A172 (cell line): ENCODE measurements at regions not wholly inside any gene's neighbourhood (a gene's known extent, or its start where the extent isn't known, plus 50 kb on each side); places are given as distances from the start of the nearest gene placed in this dataset.

Source experiments
- DNase-seq: peaks from one replicate; pipeline ENCODE4 v3.0.0-alpha.2; 2015; ENCODE audit warnings: low spot score

DNA sequence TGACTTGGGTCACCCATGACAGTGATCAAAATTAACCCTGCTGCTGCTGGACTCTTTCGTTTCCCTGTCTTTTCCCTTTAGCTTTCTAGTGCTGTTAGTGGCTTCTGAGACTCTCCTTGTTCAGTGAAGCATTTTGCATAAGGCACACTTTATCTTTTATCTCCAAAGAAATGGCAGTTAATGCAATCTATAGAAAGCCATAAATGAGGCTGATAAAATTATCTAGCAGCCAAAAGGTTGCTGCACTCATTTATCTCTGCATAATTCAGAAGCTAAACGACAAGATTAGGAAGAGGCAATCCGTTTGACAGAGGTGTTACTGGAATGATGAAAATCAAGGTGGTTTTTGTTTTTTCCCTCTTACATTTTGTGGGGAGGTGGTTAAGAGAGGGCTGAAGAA, 1109.5 kb upstream of the EEF2KMT start:
- no peak for DNase-seq

DNA sequence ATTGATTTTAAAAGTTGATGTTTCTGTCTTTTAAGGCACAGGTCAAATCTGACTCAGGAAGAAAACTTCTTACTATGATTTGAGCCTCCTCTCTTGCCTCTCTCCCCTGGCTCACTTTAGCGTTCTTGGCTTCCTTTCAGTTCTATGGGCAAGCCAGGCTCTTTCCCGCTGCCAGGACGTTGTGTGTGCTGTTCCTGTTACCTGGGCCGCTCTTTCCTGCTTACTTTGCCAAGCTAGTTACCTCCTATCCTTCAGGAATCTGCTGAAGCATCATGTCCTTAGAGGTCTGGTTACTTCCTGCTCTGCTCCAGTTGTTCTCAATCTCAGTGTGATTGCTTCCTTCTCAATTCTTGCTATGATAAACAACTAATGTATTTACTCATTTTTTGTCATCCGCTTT, 1108.5 kb upstream of the EEF2KMT start:
- no peak for DNase-seq

DNA sequence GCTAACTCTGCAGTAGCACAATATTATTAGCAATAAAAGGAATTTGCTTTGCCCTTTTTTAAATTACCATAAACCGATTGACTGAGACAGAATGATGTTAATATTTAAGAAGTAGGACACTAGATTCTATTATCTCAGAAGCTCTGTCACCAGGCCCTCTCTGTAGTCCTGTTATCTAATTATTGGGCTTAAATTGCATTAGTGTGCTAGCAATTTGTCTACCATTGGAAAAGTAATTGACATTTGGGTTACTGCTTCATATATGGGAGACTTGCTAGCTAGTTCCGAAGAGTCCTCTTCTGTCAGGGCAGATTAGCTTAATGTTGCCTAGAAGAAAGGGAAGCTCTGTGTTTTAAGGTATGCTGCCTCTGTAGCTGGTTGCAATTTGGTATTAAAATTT, 1107.3 kb upstream of the EEF2KMT start:
- no peak for DNase-seq

DNA sequence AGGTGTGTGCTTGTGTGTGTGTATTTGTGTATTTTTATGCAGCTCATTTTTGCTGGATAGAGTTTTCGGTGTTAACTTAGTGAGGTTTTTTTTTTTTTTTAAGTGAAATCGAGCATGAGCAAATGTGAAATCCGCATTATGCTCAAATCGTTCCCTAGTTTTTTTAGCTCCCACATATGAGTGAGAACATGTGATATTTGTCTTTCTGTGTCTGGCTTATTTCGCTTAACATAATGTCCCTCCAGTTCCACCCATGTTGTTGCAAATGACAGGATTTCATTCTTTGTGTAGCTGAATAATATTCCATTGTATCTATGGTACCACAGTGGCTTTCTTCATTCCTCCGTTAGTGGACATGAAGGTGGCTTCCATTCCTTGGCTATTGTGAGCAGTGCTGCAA, 1103.3 kb upstream of the EEF2KMT start:
- DNase-seq, result no peak

DNA sequence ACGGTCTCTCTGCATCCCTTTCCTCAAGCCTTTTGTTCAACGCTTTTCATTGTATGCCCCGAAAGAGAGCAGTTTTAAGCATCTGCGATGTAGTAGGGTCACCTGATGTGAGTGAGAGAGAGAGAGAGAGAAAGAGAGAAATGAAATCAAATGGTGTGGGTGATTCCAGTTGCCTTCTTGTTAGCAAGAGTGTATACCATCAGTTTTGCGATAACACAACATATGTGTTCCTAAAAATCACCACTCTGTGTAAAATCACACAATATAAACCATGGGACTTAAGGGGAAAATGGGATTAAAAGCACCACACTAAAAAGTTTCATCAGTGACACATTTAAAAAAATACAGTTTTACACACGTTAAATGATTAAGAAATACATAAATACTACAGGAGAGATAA, 1102.7 kb upstream of the EEF2KMT start:
- DNase-seq, result no peak

DNA sequence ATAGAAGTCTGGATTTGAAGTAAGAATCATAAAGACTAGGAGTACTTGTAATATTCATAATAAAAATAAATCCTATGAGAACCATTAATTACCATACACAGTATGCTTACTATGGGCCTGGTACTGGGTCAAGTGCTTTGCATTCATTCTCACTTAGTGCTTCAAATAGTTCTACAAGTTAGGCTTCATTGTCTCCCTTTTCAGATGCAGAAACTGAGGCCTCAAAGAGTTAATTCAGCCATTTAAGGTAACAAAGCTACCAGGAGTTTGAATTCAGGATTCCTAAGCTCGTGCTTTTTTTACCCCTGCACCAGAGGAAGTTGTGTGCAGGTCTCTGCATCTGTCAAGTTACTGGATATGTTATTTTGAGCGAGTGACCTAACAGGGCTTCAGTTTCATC, 1098.4 kb upstream of the EEF2KMT start:
- no peak for DNase-seq

DNA sequence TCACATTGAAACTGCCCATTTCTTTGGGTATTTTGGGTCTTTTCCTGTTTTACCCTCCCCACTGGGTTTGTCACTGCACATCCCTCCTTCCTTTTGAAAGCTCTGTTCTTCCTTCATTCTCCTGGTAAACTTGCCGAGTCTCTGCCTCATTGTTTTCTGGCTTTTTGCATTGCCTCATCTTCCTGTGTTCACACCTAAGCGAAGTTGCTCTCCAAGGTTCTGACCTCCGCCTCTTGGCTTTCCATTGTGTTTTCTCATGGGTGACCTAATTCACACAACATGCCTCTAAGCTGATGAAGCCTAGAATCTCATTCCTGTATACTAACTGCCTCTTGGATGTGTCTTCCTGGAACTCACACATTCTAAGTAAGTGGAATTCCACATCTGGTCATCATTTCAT, 1096.1 kb upstream of the EEF2KMT start:
- peak; percentile 24 for DNase-seq

DNA sequence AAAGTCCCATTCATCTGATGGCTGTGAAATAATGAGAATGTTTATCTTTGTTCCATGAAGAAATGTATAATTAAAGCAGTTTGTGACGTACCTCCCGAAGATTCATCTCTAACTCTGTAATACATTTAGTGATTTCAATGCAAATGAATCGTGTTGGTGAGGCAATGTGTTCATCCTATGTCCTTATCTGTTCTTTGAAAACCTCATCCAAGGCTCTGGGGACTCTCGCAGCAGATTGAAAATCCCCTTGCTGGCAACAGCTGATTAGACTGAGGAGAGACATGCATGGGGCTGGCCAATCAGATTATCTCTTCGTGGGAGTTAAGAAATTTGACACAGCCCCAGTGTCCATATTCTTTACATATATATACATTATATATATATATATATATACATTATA, 1095.4 kb upstream of the EEF2KMT start:
- no peak for DNase-seq

DNA sequence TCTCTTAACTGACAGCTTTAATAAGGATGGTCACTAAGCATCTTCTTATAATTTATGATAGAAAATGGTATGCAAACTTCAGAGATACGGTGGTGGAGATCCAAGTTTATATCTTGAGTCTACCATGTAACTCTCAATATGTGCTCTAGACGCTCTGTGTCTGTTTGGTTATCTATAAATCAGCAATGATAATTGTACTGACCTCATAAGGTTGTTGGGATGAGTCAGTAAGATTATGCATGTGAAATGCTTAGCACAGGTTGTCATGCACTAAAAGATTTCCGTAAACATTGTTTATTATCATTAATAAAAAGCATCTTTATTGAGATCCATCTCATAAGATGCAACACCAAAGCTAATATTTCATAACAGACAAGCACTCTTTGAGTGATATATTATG, 1094.9 kb upstream of the EEF2KMT start:
- DNase-seq, result no peak

DNA sequence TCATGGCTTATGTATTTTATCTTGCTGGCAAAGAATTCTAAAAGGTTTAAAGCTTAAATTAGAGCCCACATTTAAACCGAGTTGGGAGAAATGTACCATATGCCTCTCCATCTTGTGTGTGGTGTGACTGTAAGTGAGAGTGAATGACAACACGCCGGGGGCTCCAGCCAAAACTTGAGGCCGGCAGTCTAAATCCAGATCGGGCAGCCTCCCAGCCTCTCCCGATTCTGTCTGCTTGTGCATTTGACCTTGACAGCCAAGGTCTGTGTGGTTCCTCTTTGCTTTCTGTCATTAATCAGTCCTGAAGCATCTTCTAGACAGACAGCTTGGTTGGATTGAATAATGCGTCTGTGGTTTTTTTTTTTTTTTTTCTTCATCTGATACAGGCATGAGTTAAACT, 1093.2 kb upstream of the EEF2KMT start:
- DNase-seq, result no peak

DNA sequence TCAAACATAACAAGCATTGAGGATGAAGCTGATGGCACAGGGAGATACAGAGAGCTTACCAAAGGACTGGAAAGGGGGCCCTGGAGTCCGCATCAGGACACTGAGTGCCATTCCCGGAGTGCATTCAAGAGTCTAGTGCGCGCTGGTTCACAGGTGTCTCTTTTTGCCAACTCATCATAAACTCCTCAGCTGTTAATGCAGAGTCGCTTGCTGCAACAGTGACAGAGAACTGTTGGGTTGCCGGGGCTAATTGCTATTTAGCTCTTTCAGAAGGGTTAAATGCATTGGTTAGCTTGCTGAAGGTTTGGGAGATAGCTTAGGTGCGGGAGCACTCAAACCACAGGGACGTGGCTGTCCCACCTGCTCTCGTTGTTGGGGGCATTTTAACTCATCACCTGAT, 1091.6 kb upstream of the EEF2KMT start:
- no peak for DNase-seq

DNA sequence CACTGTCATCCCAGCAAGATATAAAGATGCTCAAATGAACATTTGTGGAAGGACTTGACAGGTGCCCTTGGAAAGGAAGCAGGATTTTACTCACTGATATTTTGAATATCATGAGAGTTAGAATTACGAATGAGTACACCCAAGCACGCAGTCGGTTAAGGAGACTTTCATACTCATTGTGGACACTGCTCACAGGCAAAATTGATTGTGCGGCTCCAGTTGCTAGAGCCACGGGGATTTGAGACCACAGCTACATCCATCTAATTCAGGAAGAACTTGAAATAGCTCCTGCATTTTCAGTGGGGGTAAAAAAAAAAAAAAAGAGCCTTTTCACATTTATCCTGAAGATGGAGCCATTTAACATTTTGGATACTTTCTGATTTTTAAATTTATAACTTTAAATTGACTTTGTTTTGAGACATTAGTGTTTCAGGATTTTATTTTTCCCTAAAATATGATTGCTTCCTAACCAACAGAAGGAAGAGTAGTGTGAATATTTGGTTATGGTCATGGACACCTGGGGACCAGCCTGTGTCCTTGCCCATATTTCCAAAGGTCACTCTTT, 1080.1 kb upstream of the EEF2KMT start:
- no peak for DNase-seq

DNA sequence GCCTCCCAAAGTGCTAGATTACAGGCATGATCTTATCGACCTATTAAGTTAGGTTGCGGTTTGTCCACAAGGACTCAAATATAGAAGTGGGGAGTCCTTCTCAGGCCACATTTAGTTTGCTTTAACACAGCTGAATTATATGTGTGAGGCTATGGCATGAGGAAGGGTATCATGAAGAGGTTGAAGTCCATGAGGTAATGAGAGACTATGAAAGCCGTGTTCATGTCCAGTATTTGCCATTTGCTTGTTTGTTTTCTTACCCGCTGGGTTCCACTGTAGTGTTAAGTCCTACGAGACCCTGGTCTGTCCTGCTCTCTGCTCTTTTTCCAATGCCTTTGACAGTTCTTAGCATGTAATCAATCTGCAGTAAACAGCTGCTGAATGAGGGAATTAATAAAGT, 1072.4 kb upstream of the EEF2KMT start:
- DNase-seq, result no peak

DNA sequence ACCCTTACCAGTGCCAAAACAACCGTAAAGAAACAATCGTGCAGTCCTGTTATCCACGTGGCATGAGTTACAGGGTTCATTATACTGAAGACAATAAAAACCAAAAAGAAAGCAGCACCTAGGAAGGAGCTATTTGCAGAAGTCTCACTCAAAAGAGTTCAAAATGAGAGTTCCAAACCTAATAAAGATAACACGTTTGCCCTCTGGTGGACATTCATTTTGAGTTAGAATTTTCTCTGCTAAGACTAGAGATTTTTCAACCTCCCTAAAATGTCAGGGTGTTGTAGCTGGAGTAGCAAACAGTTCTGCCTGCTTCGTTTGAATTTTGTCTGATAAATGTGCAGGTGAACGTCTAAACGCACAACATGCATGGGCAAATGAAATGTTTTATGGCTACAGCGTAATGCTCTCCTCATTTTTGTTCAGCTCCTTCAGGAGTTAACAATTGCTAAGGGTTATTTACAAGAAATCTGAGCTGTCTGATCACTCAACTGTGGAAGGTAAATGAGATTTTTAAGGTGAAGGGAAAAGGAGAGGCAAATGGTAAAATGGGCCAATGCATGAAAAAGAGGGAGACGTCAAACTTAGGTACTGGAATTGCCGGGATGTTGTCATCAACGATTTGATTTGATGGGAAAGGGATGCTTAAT, 1067.9 kb upstream of the EEF2KMT start:
- no peak for DNase-seq

DNA sequence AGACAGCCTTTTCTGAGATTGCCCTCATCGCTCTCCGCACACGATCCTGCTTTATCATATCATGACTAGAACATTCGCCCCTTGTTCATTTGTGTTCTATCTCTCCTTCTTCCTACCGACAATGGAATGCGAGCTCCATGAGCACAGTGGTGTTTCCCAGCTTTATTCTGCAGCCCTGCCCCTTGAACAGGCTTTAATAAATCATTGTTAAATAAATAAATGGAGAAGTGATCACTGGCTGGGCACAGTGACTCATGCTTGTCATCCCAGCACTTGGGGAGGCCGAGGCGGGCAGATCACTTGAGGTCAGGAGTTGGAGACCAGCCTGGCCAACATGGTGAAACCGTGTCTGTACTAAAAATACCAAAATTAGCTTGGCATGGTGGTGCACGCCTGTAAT, 1063.3 kb upstream of the EEF2KMT start:
- peak; percentile 73 for DNase-seq

DNA sequence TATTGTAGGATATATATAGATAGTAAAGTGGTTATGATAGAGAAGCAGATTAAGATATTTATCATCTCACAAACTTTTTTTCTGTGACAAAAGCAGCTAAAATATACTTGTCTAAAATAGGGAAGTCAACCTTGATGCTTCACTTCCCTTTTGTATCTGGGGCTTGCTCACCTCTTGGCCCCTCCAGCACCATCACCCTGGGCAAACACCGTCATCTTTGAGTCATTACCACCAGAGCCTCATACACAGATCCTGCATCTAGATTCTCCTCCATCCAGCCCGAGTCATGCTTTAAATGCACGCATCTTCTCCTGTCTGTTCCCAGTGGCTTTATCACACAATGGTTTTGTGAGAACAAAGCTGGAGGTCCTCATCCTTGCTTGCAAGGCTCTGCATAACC, 1062.7 kb upstream of the EEF2KMT start:
- peak; percentile 66 for DNase-seq

DNA sequence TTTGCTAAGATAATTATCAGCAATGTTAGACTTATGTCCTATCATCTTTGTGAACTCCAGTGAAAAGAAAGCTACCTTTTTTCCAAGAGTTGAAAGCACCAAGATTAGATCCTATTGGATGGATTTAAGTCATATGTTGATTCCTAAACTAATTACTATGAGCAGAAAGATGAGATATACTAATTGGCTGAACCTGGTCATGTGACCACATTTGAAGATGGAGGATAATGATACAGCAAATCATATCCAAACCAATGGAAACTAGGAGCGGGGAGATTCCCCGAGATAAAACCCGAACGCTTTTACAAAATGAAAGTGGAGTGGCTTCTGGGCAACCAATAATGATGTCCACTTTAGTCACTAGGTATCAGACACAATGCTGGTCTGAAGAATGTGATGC, 1060.2 kb upstream of the EEF2KMT start:
- DNase-seq, result peak; percentile 89

DNA sequence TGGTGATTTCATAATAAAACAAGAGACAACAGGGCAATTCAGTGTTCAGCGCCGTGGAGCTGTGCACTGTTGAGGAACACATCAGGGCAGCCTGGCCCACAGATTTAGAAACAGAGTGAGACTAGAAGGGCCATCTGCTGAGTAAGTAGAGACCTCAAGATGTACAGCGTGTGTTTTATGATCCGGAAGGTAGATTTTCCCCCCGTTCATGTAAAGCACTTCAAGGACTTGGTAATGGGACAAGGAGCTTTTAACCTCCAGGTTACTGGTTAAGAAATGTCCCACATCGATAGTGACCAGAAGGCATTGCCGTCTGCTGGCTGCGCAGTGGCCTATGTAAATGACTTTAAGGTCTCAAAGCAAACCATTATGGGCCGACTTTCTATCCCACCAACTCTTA, 1057.7 kb upstream of the EEF2KMT start:
- no peak for DNase-seq

DNA sequence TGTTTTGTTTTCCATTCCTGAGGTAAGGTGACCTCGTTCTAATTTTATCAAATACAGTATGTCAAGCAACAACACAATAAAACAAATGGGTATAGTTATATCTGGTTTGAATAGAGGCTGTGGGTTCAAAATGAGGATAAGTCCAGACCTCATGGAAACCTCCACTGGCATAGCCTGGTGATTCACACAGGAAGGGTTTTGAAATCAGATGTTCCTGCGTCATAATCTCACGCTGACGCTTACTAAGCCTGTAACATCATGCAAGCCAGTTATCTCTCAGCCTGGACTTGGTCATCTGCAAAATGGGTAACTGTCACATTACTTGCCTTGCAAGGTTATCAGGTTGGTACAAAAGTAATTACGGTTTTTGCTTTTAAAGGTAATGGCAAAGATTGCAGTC, 1056.3 kb upstream of the EEF2KMT start:
- DNase-seq, result peak; percentile 21

DNA sequence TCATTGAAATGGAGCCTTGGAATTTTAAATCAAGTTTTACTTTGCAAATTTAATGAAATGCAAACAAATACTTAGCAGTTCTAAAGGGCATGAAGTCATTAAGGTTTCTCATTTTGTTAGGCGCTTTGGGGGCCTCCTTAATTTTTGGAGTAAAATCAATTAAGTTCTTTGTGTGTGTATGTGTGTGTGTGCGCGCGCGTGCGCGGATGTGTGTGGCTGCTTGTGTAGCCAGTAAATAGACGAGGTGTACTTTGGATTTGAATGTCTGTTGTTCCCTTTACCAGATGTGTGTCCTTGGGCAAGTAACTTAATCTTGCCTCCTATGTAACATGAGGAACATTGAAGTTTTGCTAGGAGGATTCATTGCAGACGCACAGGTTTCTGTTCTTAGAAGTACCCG, 1051.4 kb upstream of the EEF2KMT start:
- DNase-seq, result no peak

DNA sequence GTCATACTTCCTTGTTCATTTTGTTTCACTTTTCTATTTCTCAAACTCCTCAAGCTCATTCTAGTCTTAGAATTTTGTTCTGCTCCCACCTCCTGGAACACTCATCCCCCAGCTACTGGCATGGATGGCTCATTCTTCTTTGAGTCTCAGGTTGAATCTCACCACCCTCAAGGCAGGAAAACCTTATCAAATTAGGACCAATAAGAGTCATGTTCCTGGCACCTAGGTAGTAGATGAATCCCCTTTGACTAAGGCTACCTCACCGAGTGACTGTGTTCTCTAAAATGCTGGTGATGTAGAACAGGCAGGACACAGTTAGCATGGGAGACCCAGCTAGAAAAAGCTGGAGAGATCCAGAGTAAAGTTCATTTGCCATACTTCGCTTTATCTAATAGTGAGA, 1050.8 kb upstream of the EEF2KMT start:
- DNase-seq, result no peak

DNA sequence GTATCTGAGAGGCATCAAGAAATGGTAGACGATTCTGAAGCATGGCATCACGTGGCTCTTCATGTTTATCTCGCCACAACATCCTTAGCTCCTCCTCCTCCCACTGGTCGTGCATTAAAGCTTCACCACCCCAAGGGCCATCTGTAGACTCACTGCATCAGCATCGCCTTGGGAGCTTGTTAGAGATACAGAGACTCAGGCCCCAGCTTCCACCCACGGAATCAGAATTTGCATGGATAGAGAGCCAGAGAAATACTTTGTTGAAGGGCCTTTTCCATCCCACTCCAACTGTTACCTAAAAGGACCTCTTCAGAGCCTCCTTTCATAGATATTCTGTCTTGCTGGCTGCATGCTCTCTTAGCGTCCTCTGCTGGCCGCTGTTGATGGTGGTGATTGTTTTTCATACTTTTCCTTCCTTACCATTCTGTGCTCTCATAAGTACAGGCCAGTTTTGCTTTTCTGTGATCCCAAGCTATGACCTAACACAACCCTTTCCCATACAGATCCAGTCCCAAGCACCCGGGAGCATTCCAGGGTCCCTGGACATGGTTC, 1049.4 kb upstream of the EEF2KMT start:
- no peak for DNase-seq

DNA sequence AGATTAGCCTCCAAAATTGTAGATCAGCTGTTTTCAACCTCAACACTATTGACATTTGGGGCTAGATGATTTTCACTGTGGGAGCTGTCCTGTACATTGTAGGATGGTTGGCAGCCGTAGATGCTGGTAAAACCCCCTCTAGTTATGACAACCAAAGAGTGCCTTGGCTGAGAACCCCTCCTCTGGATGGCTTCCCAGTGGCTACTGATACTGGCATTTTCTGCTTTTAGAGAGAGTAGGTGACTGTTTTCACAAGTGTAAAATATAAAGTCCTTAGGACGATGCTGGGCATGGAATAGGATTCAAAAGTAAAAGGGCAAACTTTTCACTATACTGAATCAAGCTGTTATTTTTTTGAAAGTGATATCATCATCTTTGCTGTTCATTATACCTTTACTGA, 1048.8 kb upstream of the EEF2KMT start:
- no peak for DNase-seq

DNA sequence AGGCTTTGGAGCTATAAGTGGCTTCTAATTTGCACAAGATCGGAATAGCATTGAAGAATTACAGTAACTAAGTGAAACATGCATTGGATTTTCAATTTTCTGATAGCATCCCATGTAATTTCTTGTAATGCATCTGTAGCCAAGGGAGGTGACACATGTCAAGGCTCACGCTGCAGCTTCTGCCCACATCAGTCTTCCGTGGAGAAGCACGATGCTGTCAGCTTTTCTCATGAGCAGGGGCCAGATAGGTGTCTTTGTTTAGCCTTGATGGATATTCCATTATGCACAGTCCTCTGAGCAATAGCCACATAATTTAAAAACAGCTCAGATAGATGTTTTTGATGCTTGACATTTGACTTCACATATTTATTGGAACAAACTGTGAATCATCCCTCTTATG, 1046.9 kb upstream of the EEF2KMT start:
- DNase-seq, result no peak
